Esophagus (tissue), 2 donors: ENCODE measurements at regions not wholly inside any gene's neighbourhood (a gene's known extent, or its start where the extent isn't known, plus 50 kb on each side); places are given as distances from the start of the nearest gene placed in this dataset.

Experiments used
- H3K27ac ChIP-seq, 2 donors: one replicate each; pipeline ENCODE4 v1.5.1; 2013; ENCODE audit warnings: low read depth in 2 of 2, mild to moderate bottlenecking in 2 of 2, inconsistent platforms in 1 of 2, low read length in 1 of 2, moderate library complexity in 1 of 2
- H3K27me3 ChIP-seq, 2 donors: one replicate each; pipeline ENCODE4 v1.6.1; 2013; ENCODE audit warnings: low read length in 2 of 2, control low read depth in 1 of 2, mild to moderate bottlenecking in 1 of 2; ENCODE audit not compliant: insufficient read depth in 2 of 2, control insufficient read depth in 1 of 2
- H3K36me3 ChIP-seq, 2 donors: one replicate each; pipeline ENCODE4 v1.6.1; 2013; ENCODE audit warnings: low read length in 1 of 2; ENCODE audit not compliant: control insufficient read depth in 2 of 2, insufficient read depth in 2 of 2
- H3K4me1 ChIP-seq, 2 donors: one replicate each; pipeline ENCODE4 v1.6.1; 2013; ENCODE audit warnings: low read length in 1 of 2; ENCODE audit not compliant: control insufficient read depth in 2 of 2, insufficient read depth in 2 of 2
- H3K4me3 ChIP-seq, 2 donors: one replicate each; pipeline ENCODE4 v1.5.1; 2013; ENCODE audit warnings: low read length in 2 of 2, mild to moderate bottlenecking in 2 of 2, low read depth in 1 of 2, moderate library complexity in 1 of 2
- H3K9me3 ChIP-seq, 2 donors: one replicate each; pipeline ENCODE4 v1.6.1; 2013; ENCODE audit warnings: mild to moderate bottlenecking in 2 of 2, low read depth in 1 of 2, low read length in 1 of 2, moderate library complexity in 1 of 2; ENCODE audit not compliant: control insufficient read depth in 2 of 2, insufficient read depth in 1 of 2
- WGBS, 2 donors: extraction: QIAGEN DNeasy Blood & Tissue Kit; methylation state at CpG; one replicate each; pipeline ENCODE4 v1.1.7; 2013; 5-methylcytosine and 5-hydroxymethylcytosine counted together
- donor health status: healthy with polysubstance abuse.
- donor health status: Bipolar disorder and iron deficiency.

DNA sequence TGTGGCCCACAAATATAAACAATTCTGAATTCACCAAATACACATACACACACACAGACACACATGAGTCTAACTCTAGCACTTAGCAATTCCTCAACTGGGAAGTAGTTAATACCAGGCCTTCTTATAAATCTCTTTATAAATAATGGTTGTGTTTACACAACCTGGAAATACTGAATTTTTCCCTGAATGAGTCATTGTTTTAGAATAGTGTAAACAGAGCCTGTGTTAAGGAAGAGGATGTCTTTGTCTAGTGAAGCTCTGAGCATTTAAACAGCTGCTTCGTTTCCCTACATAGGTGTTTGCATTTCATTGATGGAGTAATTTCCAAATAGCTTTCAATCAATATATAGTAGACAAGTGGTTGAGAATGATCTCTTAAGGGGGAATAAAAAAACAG lies 218.8 kb downstream of the BTG1 start:
- H3K36me3 ChIP-seq, result no peaks in the 10 kb centered on the region
- no peak overlapping the region for H3K4me3 ChIP-seq
- no peaks in the 10 kb centered on the region for H3K27me3 ChIP-seq
- 24 to 25% methylated on average over 1 of the region's 1 CpG for WGBS, 2 donors
- no peak overlapping the region for H3K27ac ChIP-seq
- H3K4me1 ChIP-seq, result no peaks in the 10 kb centered on the region
- no peaks in the 10 kb centered on the region for H3K9me3 ChIP-seq

DNA sequence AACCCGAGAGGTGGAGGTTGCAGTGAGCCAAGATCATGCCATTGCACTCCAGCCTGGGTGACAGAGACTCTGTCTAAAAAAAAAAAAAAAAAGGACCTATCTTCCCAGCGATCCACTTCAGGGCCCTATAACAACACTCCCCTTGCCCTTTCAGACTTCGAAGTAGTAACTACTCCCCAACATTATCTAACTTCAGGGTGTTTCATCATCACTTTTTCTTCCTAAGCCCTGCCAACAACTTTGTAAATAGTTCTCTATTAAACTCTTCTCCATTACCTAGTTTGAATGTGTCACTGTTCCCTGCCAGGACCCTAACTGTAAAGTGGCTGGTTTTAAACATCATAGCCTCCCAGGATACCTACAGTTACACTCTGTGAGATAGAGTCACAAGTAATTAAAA lies 220.8 kb downstream of the BTG1 start:
- Histone ChIP-seq H3K27me3 (no peaks in the 10 kb centered on the region), H3K36me3 (no peaks in the 10 kb centered on the region), H3K27ac (no peak overlapping the region), H3K4me3 (no peak overlapping the region), H3K4me1 (no peaks in the 10 kb centered on the region), H3K9me3 (no peaks in the 10 kb centered on the region)
- WGBS, 2 donors, result 83 to 85% methylated on average over 3 of the region's 3 CpGs

DNA sequence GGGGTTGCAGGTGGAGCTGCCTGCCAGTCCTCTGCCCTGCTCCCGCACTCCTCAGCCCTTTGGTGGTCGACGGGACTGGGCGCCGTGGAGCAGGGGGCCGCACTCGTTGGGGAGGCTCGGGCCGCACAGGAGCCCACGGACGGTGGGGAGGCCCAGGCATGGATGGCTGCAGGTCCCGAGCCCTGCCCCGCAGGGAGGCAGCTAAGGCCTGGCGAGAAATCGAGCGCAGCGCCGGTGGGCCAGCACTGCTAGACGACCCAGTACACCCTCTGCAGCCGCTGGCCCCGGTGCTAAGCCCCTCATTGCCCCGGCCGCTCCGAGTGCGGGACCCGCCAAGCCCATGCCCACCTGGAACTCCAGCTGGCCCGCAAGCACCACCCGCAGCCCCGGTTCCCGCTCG lies 221.8 kb downstream of the BTG1 start:
- WGBS, 2 donors, result 96 to 97% methylated on average over 29 to 31 of the region's 31 CpGs
- no peaks in the 10 kb centered on the region for H3K9me3 ChIP-seq
- no peaks in the 10 kb centered on the region for H3K36me3 ChIP-seq
- H3K4me1 ChIP-seq, result no peaks in the 10 kb centered on the region
- H3K27me3 ChIP-seq, result no peaks in the 10 kb centered on the region
- H3K27ac ChIP-seq, result no peak overlapping the region
- H3K4me3 ChIP-seq, result no peak overlapping the region

DNA sequence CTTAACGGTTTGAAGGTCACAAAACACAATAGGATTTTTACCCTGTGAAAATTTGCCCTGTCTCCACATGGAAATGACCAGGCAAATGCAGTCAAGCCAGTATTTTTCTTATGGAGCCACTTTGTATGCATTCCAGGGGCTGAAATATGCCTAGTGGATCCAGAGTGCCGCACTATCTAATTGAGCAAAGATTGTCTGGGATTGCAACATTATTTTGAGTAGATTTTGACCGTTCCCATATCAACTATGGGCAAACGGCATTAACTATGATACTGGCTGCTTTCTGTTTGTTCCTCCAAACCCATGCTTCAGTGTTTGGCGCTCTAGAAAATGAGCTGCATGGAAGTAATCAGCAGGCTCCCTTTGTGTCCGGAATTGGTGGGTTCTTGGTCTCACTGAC lies 223.0 kb downstream of the BTG1 start:
- Histone ChIP-seq H3K36me3 (no peaks in the 10 kb centered on the region), H3K27ac (no peak overlapping the region), H3K9me3 (no peaks in the 10 kb centered on the region), H3K27me3 (no peaks in the 10 kb centered on the region), H3K4me3 (no peak overlapping the region), H3K4me1 (no peaks in the 10 kb centered on the region)
- 78 to 87% methylated on average over 6 of the region's 6 CpGs for WGBS, 2 donors

DNA sequence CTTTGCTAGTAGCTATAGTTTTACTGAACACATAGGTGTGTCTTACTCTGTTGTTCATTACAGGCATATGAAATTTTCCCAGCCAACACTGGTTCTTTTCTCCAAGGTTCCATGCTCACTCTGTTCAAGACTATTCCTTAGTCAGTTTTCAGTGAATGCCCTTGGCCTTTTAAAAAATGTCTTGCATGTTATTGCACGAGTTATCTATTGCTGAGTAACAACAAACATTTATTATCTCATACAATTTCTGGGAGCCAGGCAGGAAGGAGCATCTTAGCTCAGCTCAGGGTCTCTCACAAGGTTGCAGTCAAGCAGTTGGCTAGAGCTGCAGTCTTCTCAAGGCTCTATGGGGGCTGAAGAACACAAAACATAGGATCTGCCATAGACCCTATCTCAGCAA lies 223.5 kb downstream of the BTG1 start:
- H3K9me3 ChIP-seq, result no peaks in the 10 kb centered on the region
- H3K27ac ChIP-seq, result no peak overlapping the region
- no peak overlapping the region for H3K4me3 ChIP-seq
- no peaks in the 10 kb centered on the region for H3K36me3 ChIP-seq
- H3K4me1 ChIP-seq, result no peaks in the 10 kb centered on the region
- WGBS, 2 donors, result 26 to 35% methylated on average over 1 of the region's 1 CpG
- no peaks in the 10 kb centered on the region for H3K27me3 ChIP-seq

DNA sequence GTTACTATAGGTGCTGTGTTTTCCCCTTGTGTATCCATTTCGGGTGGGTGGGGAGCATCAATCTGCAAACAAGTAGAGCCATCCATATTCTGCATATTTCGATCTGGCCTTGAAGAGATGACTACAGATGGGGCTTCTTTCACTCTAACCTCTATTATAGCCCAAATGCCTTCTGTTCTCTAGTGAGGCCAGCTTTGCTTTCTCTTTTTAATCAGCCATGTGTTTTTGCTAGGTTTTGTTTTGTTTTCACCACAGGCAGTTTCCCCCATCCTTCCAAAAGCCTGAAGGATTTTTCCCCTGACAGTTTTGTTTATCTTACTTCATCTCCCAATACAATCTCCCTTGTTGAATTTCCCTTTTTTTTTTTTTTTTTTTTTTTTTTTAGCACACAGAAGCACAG lies 224.1 kb downstream of the BTG1 start:
- Histone ChIP-seq H3K9me3 (no peaks in the 10 kb centered on the region), H3K4me3 (no peak overlapping the region), H3K27ac (no peak overlapping the region), H3K27me3 (no peaks in the 10 kb centered on the region), H3K36me3 (no peaks in the 10 kb centered on the region), H3K4me1 (no peaks in the 10 kb centered on the region)
- WGBS, 2 donors, result 87% methylated on average over 2 of the region's 2 CpGs

DNA sequence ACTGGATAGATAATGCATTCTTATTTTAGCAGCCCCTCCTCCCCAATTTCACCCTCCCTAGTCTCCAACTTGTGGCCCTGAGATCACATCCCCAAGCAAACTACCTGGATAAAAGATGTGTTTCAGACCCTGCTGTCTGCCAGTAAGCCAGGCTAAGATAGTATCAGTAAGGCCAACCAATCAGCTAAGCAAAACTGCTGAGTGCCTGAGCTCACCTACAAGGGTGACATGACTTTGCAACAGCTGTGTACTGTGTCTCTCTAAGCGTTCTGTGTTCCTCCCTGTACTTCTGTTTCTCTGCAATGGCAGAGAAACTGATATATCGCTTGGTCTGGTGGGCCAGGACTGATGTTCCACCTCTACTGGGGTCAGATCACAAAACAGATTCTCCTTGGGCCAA lies 224.9 kb downstream of the BTG1 start:
- no peak overlapping the region for H3K4me3 ChIP-seq
- WGBS, 2 donors, result 95% methylated on average over 2 of the region's 2 CpGs

DNA sequence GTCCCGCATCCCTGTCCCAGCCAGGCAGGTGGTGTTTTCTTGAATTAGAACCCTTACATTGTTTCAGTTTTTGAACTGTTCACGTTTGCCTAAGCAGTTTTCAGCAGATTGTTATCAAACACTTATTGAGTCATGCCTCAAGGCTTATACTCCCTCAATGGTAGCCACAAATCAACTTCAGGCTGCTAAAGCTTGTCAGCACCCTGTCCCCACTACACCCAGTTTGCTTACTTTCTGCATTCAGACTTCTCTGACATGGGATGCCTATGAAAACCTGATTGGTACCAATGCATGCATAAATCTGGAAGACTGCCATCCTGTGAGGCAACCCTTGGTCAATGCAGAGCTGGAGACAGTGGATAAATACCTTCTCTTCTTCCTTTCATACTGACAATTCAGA lies 225.4 kb downstream of the BTG1 start:
- Histone ChIP-seq H3K36me3 (no peaks in the 10 kb centered on the region), H3K4me3 (no peak overlapping the region), H3K27me3 (no peaks in the 10 kb centered on the region), H3K4me1 (no peaks in the 10 kb centered on the region), H3K9me3 (no peaks in the 10 kb centered on the region), H3K27ac (no peak overlapping the region)
- WGBS, 2 donors, result 58 to 76% methylated on average over 2 of the region's 2 CpGs

More for the DNA sequence above, 224.9 kb downstream of the BTG1 start:
- Histone ChIP-seq H3K27me3 (no peaks in the 10 kb centered on the region), H3K4me1 (no peaks in the 10 kb centered on the region), H3K9me3 (no peaks in the 10 kb centered on the region), H3K27ac (no peak overlapping the region), H3K36me3 (no peaks in the 10 kb centered on the region)

DNA sequence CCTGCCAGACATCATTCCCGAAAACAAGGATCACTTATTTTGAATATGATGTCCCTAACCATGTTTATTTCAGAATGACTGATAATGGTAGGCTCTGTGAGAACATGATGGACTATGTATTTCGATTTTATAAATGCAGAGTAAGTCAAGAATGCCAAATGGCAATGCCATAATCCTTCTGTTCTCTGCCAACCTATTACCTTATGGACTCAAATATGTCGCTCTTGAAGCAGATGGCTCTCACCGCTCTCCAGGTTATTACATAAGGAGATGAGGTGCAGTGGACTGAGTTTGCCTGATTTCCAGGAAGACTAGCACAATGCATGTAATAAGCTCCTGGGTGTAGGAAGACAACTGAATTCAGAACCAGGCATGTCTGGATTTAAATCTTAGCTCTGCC lies 227.2 kb downstream of the BTG1 start:
- H3K4me1 ChIP-seq, result no peaks in the 10 kb centered on the region
- no peak overlapping the region for H3K27ac ChIP-seq
- no peak overlapping the region for H3K4me3 ChIP-seq
- H3K27me3 ChIP-seq, result no peaks in the 10 kb centered on the region
- H3K9me3 ChIP-seq, result no peaks in the 10 kb centered on the region
- no peaks in the 10 kb centered on the region for H3K36me3 ChIP-seq
- 90 to 91% methylated on average over 4 of the region's 4 CpGs for WGBS, 2 donors

DNA sequence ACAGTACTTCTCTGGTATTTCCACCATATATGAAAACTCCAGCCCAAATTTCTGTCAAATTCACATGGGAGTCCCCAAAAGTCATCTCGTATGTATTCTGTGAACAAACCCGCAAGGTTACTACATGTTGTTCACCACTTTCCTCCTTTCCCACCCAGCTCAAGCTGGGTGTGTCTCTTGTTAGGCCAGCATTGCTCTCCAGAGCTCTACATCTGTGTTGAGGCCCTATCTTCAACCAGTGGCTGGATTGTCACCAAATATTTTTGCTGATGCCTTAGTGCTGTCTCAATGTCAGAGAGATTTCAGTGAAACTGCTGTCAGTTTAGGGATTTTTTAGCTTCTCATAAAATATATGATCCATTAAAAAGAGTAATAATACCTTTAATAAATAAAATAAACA lies 230.9 kb downstream of the BTG1 start:
- H3K27me3 ChIP-seq, result no peaks in the 10 kb centered on the region

More for the DNA sequence above, 230.9 kb downstream of the BTG1 start:
- WGBS, 2 donors, result 93 to 95% methylated on average over 2 of the region's 2 CpGs
- Histone ChIP-seq H3K4me1 (no peaks in the 10 kb centered on the region), H3K4me3 (no peak overlapping the region), H3K36me3 (no peaks in the 10 kb centered on the region), H3K9me3 (no peaks in the 10 kb centered on the region), H3K27ac (no peak overlapping the region)
